OCI-LY7 (cell line): ENCODE measurements at regions not wholly inside any gene's neighbourhood (a gene's known extent, or its start where the extent isn't known, plus 50 kb on each side); places are given as distances from the start of the nearest gene placed in this dataset.
"Not testable (repeated sequence)": the region's sequence is repeated elsewhere in the genome, so short reads cannot be mapped to it uniquely, and the experiment has no call there.

ENCODE experiments used
- BruUV-seq: library from RNA; stranded (reverse); fragments of 400-500 nt; replicated peaks from 2 replicates; lab custom pipeline; 2021; lab: Mats Ljungman, UMichigan
- CTCF ChIA-PET: fragments of 300-600 bp; sonication (Branson Sonifier 250); formaldehyde crosslinking; loops from one replicate; lab custom pipeline; 2022; ENCODE audit warnings: antibody characterized with exemption; ENCODE audit not compliant: unreplicated experiment; lab: Charles Lee
- POLR2A ChIA-PET: fragments of 300-600 bp; sonication (Branson Sonifier 250); formaldehyde crosslinking; loops from one replicate; lab custom pipeline; 2022; ENCODE audit warnings: antibody characterized with exemption; lab: Charles Lee
- DNase-seq: peaks from one replicate; pipeline ENCODE4 v3.0.0-alpha.2; 2015; ENCODE audit warnings: low spot score
- H2AFZ ChIP-seq: fragments of 200-600 bp; sonication (generic), shearing (Covaris generic); 2 replicates; pipeline ENCODE4 v1.6.1; 2014; ENCODE audit warnings: mild to moderate bottlenecking, antibody characterized with exemption, low read length, moderate library complexity
- H3K27ac ChIP-seq: fragments of 200-600 bp; sonication (generic); 2 replicates; pipeline ENCODE4 v1.5.1; 2014; ENCODE audit warnings: mixed run types, low read depth, mild to moderate bottlenecking, moderate library complexity, low read length, inconsistent platforms; ENCODE audit not compliant: poor library complexity, severe bottlenecking
- H3K36me3 ChIP-seq: fragments of 200-600 bp; sonication (generic); 2 replicates; pipeline ENCODE4 v1.6.1; 2014; ENCODE audit warnings: mild to moderate bottlenecking, antibody characterized with exemption, low read length, moderate library complexity, mixed read lengths; ENCODE audit not compliant: insufficient read depth
- H3K4me1 ChIP-seq: fragments of 200-600 bp; sonication (generic); 2 replicates; pipeline ENCODE4 v1.5.1; 2014; ENCODE audit warnings: mild to moderate bottlenecking, low read length; ENCODE audit not compliant: insufficient read depth, poor library complexity, severe bottlenecking
- H3K4me2 ChIP-seq: fragments of 200-600 bp; sonication (generic); 2 replicates; pipeline ENCODE4 v1.6.1; 2014; ENCODE audit warnings: mild to moderate bottlenecking, low read length
- H3K4me3 ChIP-seq: fragments of 200-600 bp; sonication (generic); 2 replicates; pipeline ENCODE4 v1.5.1; 2014; ENCODE audit warnings: mild to moderate bottlenecking, low read depth, low read length; ENCODE audit not compliant: poor library complexity, severe bottlenecking
- H3K79me2 ChIP-seq: fragments of 200-600 bp; sonication (generic); 2 replicates; pipeline ENCODE4 v1.6.1; 2016; ENCODE audit warnings: low read depth, mild to moderate bottlenecking, low read length, moderate library complexity, mixed read lengths; ENCODE audit not compliant: insufficient read depth
- H3K9me2 ChIP-seq: fragments of 200-600 bp; sonication (generic); 2 replicates; pipeline ENCODE4 v1.6.1; 2016; ENCODE audit warnings: mild to moderate bottlenecking, low read length, mixed read lengths; ENCODE audit not compliant: insufficient read depth
- H3K9me3 ChIP-seq: fragments of 200-600 bp; sonication (generic); 2 replicates; pipeline ENCODE4 v1.6.1; 2014; ENCODE audit warnings: mild to moderate bottlenecking, mixed run types, low read length, mixed read lengths
- H4K20me1 ChIP-seq: fragments of 200-600 bp; sonication (generic); 2 replicates; pipeline ENCODE4 v1.6.1; 2014; ENCODE audit warnings: mild to moderate bottlenecking, antibody characterized with exemption, low read length, moderate library complexity, mixed read lengths; ENCODE audit not compliant: insufficient read depth
- EZH2phosphoT487 ChIP-seq: fragments of 200-600 bp; sonication (generic); IDR thresholded peaks from 2 replicates; pipeline ENCODE4 v1.6.1; 2018; ENCODE audit warnings: low read depth, borderline replicate concordance, mild to moderate bottlenecking, mixed run types, antibody characterized with exemption, low read length, moderate library complexity, mixed read lengths
- intact Hi-C: fragments of 100-400 bp; cut with micrococcal nuclease; formaldehyde crosslinking; loops from one replicate; pipeline ENCODE4 v1.10.0; 2022; ENCODE audit not compliant: unreplicated experiment
- TF ChIP-seq, protein P1 (sequence below): fragments of 200-600 bp; sonication (generic); conservative IDR thresholded peaks from 2 replicates; pipeline ENCODE4 v1.5.1; 2014; ENCODE audit warnings: mild to moderate bottlenecking, antibody characterized with exemption, low read length, moderate library complexity, mixed read lengths

DNA sequence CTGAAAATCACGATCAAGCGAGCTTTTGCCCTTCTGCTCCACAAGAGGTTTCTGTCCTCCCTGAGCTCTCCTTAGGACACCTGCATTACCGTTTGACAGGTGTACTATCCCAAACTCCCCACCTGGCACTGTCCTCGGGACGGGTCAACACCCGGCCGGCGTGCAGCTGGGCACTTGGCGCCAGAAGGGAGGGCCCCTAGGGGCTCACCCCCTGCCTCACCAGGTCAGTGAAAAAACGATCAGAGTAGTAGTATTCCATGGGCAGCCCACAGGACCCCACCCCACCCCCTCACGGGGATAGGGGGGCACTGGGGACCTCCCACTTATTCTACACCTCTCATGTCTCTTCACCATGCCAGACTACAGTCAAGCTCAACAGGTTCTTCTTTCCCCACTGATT, 117.6 kb upstream of the ANKRD30BL start:
- no TSS peak for BruUV-seq
- intact Hi-C loops = no loop called here
- Histone ChIP-seq H3K4me2 (no peak overlapping the region), H3K4me1 (peaks cover 29% of the 10 kb centered on the region), H3K4me3 (no peak overlapping the region), H3K79me2 (no peaks in the 10 kb centered on the region), H3K27ac (no peak overlapping the region), H3K9me2 (no peaks in the 10 kb centered on the region), H2AFZ (no peak overlapping the region), H3K9me3 (peaks cover 18% of the 10 kb centered on the region; the same call in 1 of the 2 replicates), H4K20me1 (no peaks in the 10 kb centered on the region), H3K36me3 (no peaks in the 10 kb centered on the region)
- TF ChIP-seq, protein P1, sequence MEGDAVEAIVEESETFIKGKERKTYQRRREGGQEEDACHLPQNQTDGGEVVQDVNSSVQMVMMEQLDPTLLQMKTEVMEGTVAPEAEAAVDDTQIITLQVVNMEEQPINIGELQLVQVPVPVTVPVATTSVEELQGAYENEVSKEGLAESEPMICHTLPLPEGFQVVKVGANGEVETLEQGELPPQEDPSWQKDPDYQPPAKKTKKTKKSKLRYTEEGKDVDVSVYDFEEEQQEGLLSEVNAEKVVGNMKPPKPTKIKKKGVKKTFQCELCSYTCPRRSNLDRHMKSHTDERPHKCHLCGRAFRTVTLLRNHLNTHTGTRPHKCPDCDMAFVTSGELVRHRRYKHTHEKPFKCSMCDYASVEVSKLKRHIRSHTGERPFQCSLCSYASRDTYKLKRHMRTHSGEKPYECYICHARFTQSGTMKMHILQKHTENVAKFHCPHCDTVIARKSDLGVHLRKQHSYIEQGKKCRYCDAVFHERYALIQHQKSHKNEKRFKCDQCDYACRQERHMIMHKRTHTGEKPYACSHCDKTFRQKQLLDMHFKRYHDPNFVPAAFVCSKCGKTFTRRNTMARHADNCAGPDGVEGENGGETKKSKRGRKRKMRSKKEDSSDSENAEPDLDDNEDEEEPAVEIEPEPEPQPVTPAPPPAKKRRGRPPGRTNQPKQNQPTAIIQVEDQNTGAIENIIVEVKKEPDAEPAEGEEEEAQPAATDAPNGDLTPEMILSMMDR = no peak
- TF ChIP-seq EZH2phosphoT487 = no peak
- POLR2A ChIA-PET = interaction anchor here (1.5 kb wide), 1 partner anchor 14 kb away, joined by 3 read pairs; no protein-coding TSS in a partner anchor
- DNase-seq = no peak
- CTCF ChIA-PET = interaction anchor here (1.0 kb wide), 1 partner anchor 9 kb away, joined by 3 read pairs; no protein-coding TSS in a partner anchor

DNA sequence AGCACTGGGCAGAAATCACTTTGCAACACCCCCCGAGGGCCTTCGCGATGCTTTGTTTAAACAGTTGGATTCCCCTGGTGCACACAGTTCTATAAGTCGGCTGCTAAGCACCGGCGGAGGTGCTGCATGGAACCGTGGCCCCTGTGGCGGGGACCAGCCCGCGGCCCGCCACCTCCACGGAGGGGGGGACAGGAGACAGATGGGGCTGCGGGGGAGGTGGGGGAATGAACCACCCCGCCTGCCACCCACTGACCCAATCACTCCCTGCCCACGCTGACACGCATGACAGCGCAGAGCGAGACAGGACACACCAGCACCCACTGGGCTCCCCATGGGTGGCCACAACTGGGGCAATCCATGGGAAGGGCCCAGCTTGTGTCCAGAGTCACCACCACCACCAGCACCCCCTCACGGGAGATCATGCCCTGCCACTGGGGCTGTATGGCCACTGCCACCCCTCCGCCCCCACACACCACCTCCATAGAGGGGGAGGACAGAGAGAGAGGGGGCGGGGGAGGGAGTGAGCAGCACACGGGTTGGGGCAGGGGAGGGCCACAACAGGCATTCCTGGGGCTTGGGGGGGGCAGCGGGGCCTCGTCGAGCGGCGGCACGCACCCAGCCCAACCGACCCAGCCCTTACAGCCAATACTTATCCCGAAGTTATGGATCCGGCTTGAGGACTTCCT, 118.3 kb upstream of the ANKRD30BL start:
- Histone ChIP-seq H3K27ac (no peak overlapping the region), H3K36me3 (no peaks in the 10 kb centered on the region), H2AFZ (no peak overlapping the region), H3K4me2 (no peak overlapping the region), H3K4me3 (no peak overlapping the region), H3K9me3 (peaks cover 18% of the 10 kb centered on the region; the same call in 1 of the 2 replicates), H3K4me1 (peaks cover 29% of the 10 kb centered on the region), H4K20me1 (no peaks in the 10 kb centered on the region), H3K9me2 (no peaks in the 10 kb centered on the region), H3K79me2 (no peaks in the 10 kb centered on the region)
- ChIA-PET CTCF (no interaction called here), POLR2A (no interaction called here)
- intact Hi-C loops = no loop called here
- TF ChIP-seq EZH2phosphoT487 = no peak
- TF ChIP-seq, protein P1 = no peak
- DNase-seq = no peak
- no TSS peak for BruUV-seq

DNA sequence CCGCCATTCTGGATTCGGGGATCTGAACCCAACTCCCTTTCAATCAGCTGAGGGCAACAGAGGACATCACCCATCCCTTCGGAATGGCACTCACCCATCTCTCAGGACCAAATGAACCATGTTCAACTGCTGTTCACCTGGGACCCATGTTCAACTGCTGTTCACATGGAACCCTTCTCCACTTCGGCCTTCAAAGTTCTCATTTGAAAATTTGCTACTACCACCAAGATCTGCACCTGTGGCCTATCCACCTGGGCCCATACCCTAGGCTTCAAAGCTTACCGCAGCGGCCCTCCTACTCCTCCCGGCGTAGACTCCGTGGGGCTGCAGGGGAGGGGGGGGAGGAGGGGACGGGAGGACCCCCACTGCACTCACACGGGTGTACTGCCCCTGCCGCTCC, 119.2 kb upstream of the ANKRD30BL start:
- H3K9me3 ChIP-seq = peaks cover 12% of the 10 kb centered on the region; the same call in 1 of the 2 replicates
- no peaks in the 10 kb centered on the region for H3K36me3 ChIP-seq
- no peak overlapping the region for H2AFZ ChIP-seq
- TF ChIP-seq, protein P1 = no peak
- no peak for TF ChIP-seq EZH2phosphoT487
- no peaks in the 10 kb centered on the region for H4K20me1 ChIP-seq
- H3K4me3 ChIP-seq = no peak overlapping the region
- no peaks in the 10 kb centered on the region for H3K9me2 ChIP-seq
- ChIA-PET POLR2A (no interaction called here), CTCF (no interaction called here)
- DNase-seq = no peak
- no peak overlapping the region for H3K4me2 ChIP-seq
- BruUV-seq = no TSS peak
- H3K79me2 ChIP-seq = no peaks in the 10 kb centered on the region
- intact Hi-C loops = no loop called here
- H3K27ac ChIP-seq = no peak overlapping the region
- peaks cover 20% of the 10 kb centered on the region for H3K4me1 ChIP-seq

DNA sequence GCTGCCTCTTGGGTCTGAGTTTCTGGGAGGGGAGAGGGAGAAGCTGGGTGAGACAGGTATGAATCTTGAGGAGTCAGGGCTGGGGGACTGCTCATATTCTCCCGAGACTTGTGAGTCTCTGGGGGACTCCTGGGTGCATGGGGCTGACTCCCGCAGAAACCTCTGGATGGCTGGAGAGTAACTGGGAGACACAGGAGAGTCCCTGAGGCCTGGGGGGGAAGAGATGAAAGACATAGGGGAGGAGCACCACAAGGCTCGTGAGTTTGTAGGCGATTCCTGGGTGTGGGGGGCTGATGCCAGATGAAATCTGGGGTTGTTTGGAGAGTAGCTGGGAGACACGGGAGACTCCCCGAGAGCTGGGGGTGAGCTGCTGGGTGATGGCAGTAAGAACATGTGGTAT, 120.4 kb upstream of the ANKRD30BL start:
- H3K36me3 ChIP-seq, H3K79me2 ChIP-seq, H3K4me3 ChIP-seq, H3K27ac ChIP-seq, H2AFZ ChIP-seq, BruUV-seq, H3K9me2 ChIP-seq, POLR2A ChIA-PET, H4K20me1 ChIP-seq, intact Hi-C loops, CTCF ChIA-PET, H3K4me2 ChIP-seq, DNase-seq: not testable (repeated sequence)
- Histone ChIP-seq H3K4me1 (peaks cover 11% of the 10 kb centered on the region), H3K9me3 (peaks cover 11% of the 10 kb centered on the region; the same call in 1 of the 2 replicates)
